ENCODE measurements at regions not wholly inside any gene's neighbourhood (a gene's known extent, or its start where the extent isn't known, plus 50 kb on each side); places are given as distances from the start of the nearest gene placed in this dataset.

GRCh38 chr9:19999491-20000057, 210.7 kb upstream of the SLC24A2 start:
- Histone ChIP-seq H3K9me3 (no peaks in the 10 kb centered on the region), H3K4me1 (ENCODE audit: control insufficient read depth in 1 of 2, insufficient read depth in 1 of 2, low read depth in 1 of 2, low read length in 1 of 2) (no peaks in the 10 kb centered on the region), H3K27ac (no peak overlapping the region), H3K36me3 (no peaks in the 10 kb centered on the region), H3K4me3 (ENCODE audit: low read depth in 1 of 2, low read length in 1 of 2) (no peak overlapping the region), H3K27me3 (no peaks in the 10 kb centered on the region)
- no peak for TF ChIP-seq CTCF (IDR thresholded peaks at IDR 0.05)

GRCh38 chr9:19998823-19999455, 210.1 kb upstream of the SLC24A2 start:
- Histone ChIP-seq H3K36me3 (no peaks in the 10 kb centered on the region), H3K9me3 (no peaks in the 10 kb centered on the region), H3K4me1 (ENCODE audit: control insufficient read depth in 1 of 2, insufficient read depth in 1 of 2, low read depth in 1 of 2, low read length in 1 of 2) (no peaks in the 10 kb centered on the region), H3K4me3 (ENCODE audit: low read depth in 1 of 2, low read length in 1 of 2) (no peak overlapping the region), H3K27ac (no peak overlapping the region), H3K27me3 (no peaks in the 10 kb centered on the region)
- TF ChIP-seq CTCF (IDR thresholded peaks at IDR 0.05): no peak

- Histone ChIP-seq H3K27ac (no peak overlapping the region), H3K4me3 (ENCODE audit: low read depth in 1 of 2, low read length in 1 of 2) (no peak overlapping the region), H3K36me3 (no peaks in the 10 kb centered on the region), H3K9me3 (no peaks in the 10 kb centered on the region), H3K4me1 (ENCODE audit: control insufficient read depth in 1 of 2, insufficient read depth in 1 of 2, low read depth in 1 of 2, low read length in 1 of 2) (no peaks in the 10 kb centered on the region), H3K27me3 (no peaks in the 10 kb centered on the region)
- no peak for TF ChIP-seq CTCF (IDR thresholded peaks at IDR 0.05)
Measured at GRCh38 chr9:19998153-19998552, 209.3 kb upstream of the SLC24A2 start.

GRCh38 chr9:19995619-19996018, 206.8 kb upstream of the SLC24A2 start:
- Histone ChIP-seq H3K4me3 (ENCODE audit: low read depth in 1 of 2, low read length in 1 of 2) (no peak overlapping the region), H3K36me3 (no peaks in the 10 kb centered on the region), H3K9me3 (no peaks in the 10 kb centered on the region), H3K27ac (no peak overlapping the region), H3K27me3 (no peaks in the 10 kb centered on the region), H3K4me1 (ENCODE audit: control insufficient read depth in 1 of 2, insufficient read depth in 1 of 2, low read depth in 1 of 2, low read length in 1 of 2) (no peaks in the 10 kb centered on the region)
- no peak for TF ChIP-seq CTCF (IDR thresholded peaks at IDR 0.05)

- Histone ChIP-seq H3K9me3 (no peaks in the 10 kb centered on the region), H3K36me3 (no peaks in the 10 kb centered on the region), H3K4me1 (ENCODE audit: control insufficient read depth in 1 of 2, insufficient read depth in 1 of 2, low read depth in 1 of 2, low read length in 1 of 2) (no peaks in the 10 kb centered on the region), H3K4me3 (ENCODE audit: low read depth in 1 of 2, low read length in 1 of 2) (no peak overlapping the region), H3K27ac (no peak overlapping the region), H3K27me3 (no peaks in the 10 kb centered on the region)
- TF ChIP-seq CTCF (IDR thresholded peaks at IDR 0.05): no peak
Measured at GRCh38 chr9:19994296-19994695, 205.5 kb upstream of the SLC24A2 start.
